ENCODE measurements at regions not wholly inside any gene's neighbourhood (a gene's known extent, or its start where the extent isn't known, plus 50 kb on each side); places are given as distances from the start of the nearest gene placed in this dataset.

- in situ Hi-C loops (cut with HindIII; ENCODE audit: low sequenced_read_pairs), result no loop called here
- no peak overlapping the region for H3K4me3 ChIP-seq (ENCODE audit: low read depth, low read length)
- DNase-seq (ENCODE audit: low read depth, low spot score), result no peak
- TF ChIP-seq CTCF (IDR thresholded peaks at IDR 0.05; ENCODE audit: low read depth, low read length), result no peak
Measured at GRCh38 chr12:115405471-115405860, 721.5 kb upstream of the TBX3 start.

- no peak overlapping the region for H3K4me3 ChIP-seq (ENCODE audit: low read depth, low read length)
- in situ Hi-C loops (cut with HindIII; ENCODE audit: low sequenced_read_pairs), result no loop called here
- DNase-seq (ENCODE audit: low read depth, low spot score), result peak; percentile 81
- no peak for TF ChIP-seq CTCF (IDR thresholded peaks at IDR 0.05; ENCODE audit: low read depth, low read length)
Measured at GRCh38 chr12:115404761-115405470, 720.9 kb upstream of the TBX3 start.

GRCh38 chr12:115403689-115404088 lies 719.7 kb upstream of the TBX3 start:
- in situ Hi-C loops (cut with HindIII; ENCODE audit: low sequenced_read_pairs), result no loop called here
- TF ChIP-seq CTCF (IDR thresholded peaks at IDR 0.05; ENCODE audit: low read depth, low read length), result no peak
- DNase-seq (ENCODE audit: low read depth, low spot score), result no peak
- no peak overlapping the region for H3K4me3 ChIP-seq (ENCODE audit: low read depth, low read length)

- in situ Hi-C loops (cut with HindIII; ENCODE audit: low sequenced_read_pairs), result no loop called here
- no peak for DNase-seq (ENCODE audit: low read depth, low spot score)
- no peak overlapping the region for H3K4me3 ChIP-seq (ENCODE audit: low read depth, low read length)
- no peak for TF ChIP-seq CTCF (IDR thresholded peaks at IDR 0.05; ENCODE audit: low read depth, low read length)
Measured at GRCh38 chr12:115403253-115403652, 719.3 kb upstream of the TBX3 start.

GRCh38 chr12:115402443-115403180 lies 718.6 kb upstream of the TBX3 start:
- peak; percentile 19 for DNase-seq (ENCODE audit: low read depth, low spot score)
- in situ Hi-C loops (cut with HindIII; ENCODE audit: low sequenced_read_pairs), result no loop called here
- H3K4me3 ChIP-seq (ENCODE audit: low read depth, low read length), result no peak overlapping the region
- no peak for TF ChIP-seq CTCF (IDR thresholded peaks at IDR 0.05; ENCODE audit: low read depth, low read length)

- no peak for TF ChIP-seq CTCF (IDR thresholded peaks at IDR 0.05; ENCODE audit: low read depth, low read length)
- no peak for DNase-seq (ENCODE audit: low read depth, low spot score)
- no peak overlapping the region for H3K4me3 ChIP-seq (ENCODE audit: low read depth, low read length)
- in situ Hi-C loops (cut with HindIII; ENCODE audit: low sequenced_read_pairs), result no loop called here
Measured at GRCh38 chr12:115401761-115402160, 717.8 kb upstream of the TBX3 start.

All from astrocyte of the spinal cord (primary cell).